ENCODE measurements at regions not wholly inside any gene's neighbourhood (a gene's known extent, or its start where the extent isn't known, plus 50 kb on each side); places are given as distances from the start of the nearest gene placed in this dataset.

- TF ChIP-seq, protein P1, sequence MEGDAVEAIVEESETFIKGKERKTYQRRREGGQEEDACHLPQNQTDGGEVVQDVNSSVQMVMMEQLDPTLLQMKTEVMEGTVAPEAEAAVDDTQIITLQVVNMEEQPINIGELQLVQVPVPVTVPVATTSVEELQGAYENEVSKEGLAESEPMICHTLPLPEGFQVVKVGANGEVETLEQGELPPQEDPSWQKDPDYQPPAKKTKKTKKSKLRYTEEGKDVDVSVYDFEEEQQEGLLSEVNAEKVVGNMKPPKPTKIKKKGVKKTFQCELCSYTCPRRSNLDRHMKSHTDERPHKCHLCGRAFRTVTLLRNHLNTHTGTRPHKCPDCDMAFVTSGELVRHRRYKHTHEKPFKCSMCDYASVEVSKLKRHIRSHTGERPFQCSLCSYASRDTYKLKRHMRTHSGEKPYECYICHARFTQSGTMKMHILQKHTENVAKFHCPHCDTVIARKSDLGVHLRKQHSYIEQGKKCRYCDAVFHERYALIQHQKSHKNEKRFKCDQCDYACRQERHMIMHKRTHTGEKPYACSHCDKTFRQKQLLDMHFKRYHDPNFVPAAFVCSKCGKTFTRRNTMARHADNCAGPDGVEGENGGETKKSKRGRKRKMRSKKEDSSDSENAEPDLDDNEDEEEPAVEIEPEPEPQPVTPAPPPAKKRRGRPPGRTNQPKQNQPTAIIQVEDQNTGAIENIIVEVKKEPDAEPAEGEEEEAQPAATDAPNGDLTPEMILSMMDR (IDR thresholded peaks at IDR 0.05; ENCODE audit: insufficient read depth, low read length, poor library complexity, severe bottlenecking) = no peak
- TF ChIP-seq EZH2phosphoT487 (conservative IDR thresholded peaks at IDR 0.05; ENCODE audit: low read length) = no peak
Measured at GRCh38 chr1:166693673-166694297, 145.5 kb upstream of the POGK start.
